Mucosa of descending colon (tissue), 3 donors: ENCODE measurements at regions not wholly inside any gene's neighbourhood (a gene's known extent, or its start where the extent isn't known, plus 50 kb on each side); places are given as distances from the start of the nearest gene placed in this dataset.

Experiments used
- ATAC-seq: fragments of 200-7000 bp; cut with Tn5 transposase; one replicate; pipeline ENCODE4 v1.9.1; 2020; ENCODE audit warnings: mild to moderate bottlenecking, moderate library complexity
- DNase-seq, 3 donors: peaks; one replicate each; pipeline ENCODE4 v3.0.0-alpha.2; 2020
- H3K36me3 ChIP-seq: fragments of 200-600 bp; one replicate; pipeline ENCODE4 v1.8.0; 2021; ENCODE audit warnings: low read depth, mild to moderate bottlenecking
- H3K4me1 ChIP-seq: fragments of 200-600 bp; one replicate; pipeline ENCODE4 v1.8.0; 2021; ENCODE audit warnings: low read depth, mild to moderate bottlenecking
- H3K4me3 ChIP-seq: fragments of 200-600 bp; one replicate; pipeline ENCODE4 v1.8.0; 2021; ENCODE audit warnings: mild to moderate bottlenecking
- H3K9me3 ChIP-seq: fragments of 200-600 bp; one replicate; pipeline ENCODE4 v1.8.0; 2021; ENCODE audit warnings: mild to moderate bottlenecking
- intact Hi-C, 2 donors: fragments of 100-400 bp; cut with DNase I in 1 of 2; cut with micrococcal nuclease in 1 of 2; formaldehyde crosslinking; loops; one replicate each; pipeline versions ENCODE4 v1.11.0 to v1.11.1; 2022; cut with DNase I, micrococcal nuclease
- TF ChIP-seq, protein P1 (sequence below): fragments of 200-600 bp; IDR thresholded peaks from one replicate; pipeline ENCODE4 v1.8.0; 2022; ENCODE audit warnings: antibody characterized with exemption, mild to moderate bottlenecking
- donor health status: DM: no; HTN: no; CAD: no; lungs with moderate emphysema.
- donor health status: DM: no; HTN: no; CAD: no.
- donor health status: DM: no; HTN: yes; CAD: no.

- H3K36me3 ChIP-seq, result no peaks in the 10 kb centered on the region
- DNase-seq, result no peak
- intact Hi-C loops, result no loop called here
- TF ChIP-seq, protein P1, sequence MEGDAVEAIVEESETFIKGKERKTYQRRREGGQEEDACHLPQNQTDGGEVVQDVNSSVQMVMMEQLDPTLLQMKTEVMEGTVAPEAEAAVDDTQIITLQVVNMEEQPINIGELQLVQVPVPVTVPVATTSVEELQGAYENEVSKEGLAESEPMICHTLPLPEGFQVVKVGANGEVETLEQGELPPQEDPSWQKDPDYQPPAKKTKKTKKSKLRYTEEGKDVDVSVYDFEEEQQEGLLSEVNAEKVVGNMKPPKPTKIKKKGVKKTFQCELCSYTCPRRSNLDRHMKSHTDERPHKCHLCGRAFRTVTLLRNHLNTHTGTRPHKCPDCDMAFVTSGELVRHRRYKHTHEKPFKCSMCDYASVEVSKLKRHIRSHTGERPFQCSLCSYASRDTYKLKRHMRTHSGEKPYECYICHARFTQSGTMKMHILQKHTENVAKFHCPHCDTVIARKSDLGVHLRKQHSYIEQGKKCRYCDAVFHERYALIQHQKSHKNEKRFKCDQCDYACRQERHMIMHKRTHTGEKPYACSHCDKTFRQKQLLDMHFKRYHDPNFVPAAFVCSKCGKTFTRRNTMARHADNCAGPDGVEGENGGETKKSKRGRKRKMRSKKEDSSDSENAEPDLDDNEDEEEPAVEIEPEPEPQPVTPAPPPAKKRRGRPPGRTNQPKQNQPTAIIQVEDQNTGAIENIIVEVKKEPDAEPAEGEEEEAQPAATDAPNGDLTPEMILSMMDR, result no peak
- no peaks in the 10 kb centered on the region for H3K9me3 ChIP-seq
- peaks cover 8% of the 10 kb centered on the region for H3K4me1 ChIP-seq
- no peak for ATAC-seq
- H3K4me3 ChIP-seq, result no peak overlapping the region
Measured at GRCh38 chr11:16618431-16618830, 120.0 kb upstream of the C11orf58 start.

DNA sequence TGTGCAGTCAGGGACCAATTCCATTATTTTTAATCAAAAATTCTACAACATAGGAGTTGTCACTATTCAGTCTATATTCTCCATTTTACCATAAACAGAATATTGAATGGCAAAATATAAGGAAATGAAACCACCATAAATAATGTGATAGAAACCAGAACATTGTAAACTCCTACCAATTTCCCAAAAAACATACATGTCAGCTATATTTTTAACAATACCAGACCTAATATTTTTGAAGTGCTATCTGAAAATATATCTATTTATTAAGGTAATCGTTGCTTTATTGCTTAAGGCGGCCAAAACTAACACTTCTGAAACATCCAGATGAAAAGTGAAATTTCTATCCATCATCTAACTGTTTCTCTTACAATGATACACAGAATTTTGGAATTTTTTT, 123.0 kb upstream of the C11orf58 start:
- TF ChIP-seq, protein P1, result no peak
- intact Hi-C loops, result no loop called here
- Histone ChIP-seq H3K9me3 (no peaks in the 10 kb centered on the region), H3K4me3 (no peak overlapping the region), H3K4me1 (peaks cover 18% of the 10 kb centered on the region), H3K36me3 (no peaks in the 10 kb centered on the region)
- ATAC-seq (no peak), DNase-seq (no peak)

DNA sequence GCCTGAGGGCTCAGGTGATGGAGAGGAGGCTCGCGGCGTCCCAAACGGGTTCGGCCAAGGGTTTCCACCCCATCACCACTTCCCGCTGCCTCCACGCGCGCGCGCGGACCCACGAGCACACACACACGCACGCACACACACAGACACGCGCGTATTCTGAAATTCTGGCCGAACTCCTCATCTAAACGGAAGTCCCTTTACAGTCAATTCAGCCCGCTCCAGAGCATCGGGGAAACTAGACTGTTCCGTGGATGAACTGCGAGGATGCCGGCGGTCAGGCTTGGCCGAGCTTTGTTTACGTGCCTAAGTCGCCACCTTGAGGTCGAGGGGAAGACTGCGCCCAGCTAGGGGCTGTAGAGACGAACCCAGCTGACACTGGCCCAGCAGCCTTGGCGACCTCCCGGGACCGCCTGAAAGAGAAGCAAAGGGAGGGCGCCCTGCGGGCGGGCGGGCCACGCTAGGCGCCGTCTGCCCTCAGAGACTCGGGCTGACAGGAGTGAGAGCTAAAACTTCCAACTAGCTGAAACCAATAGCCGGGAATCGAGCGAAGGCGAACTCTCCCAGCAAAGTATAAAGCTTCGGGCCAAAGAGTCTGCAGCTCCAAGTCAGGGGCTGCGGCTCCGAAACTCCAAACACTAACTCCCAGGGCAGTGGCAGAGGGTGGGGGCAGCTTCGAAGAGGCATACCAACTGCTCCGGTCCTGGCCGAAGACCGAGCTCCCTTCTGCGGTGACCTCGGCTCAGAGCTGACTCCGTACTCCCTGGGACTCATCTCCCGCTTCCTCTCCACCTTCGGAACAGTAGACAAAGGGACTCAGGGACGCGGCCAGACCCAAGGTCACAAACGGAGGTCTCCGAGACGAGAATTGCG, 124.7 kb upstream of the C11orf58 start:
- peak; percentile 98 for ATAC-seq
- H3K4me3 ChIP-seq, result no peak overlapping the region
- DNase-seq, result peak; percentile 78 to 91 (median 90)
- intact Hi-C loops, result no loop called here
- peaks cover 18% of the 10 kb centered on the region for H3K4me1 ChIP-seq
- no peaks in the 10 kb centered on the region for H3K9me3 ChIP-seq
- H3K36me3 ChIP-seq, result no peaks in the 10 kb centered on the region
- TF ChIP-seq, protein P1, result peak; percentile 85

GRCh38 chr11:16613262-16613511, 125.3 kb upstream of the C11orf58 start:
- no peaks in the 10 kb centered on the region for H3K9me3 ChIP-seq
- peak; percentile 11 for ATAC-seq
- TF ChIP-seq, protein P1, result no peak
- intact Hi-C loops, result no loop called here
- peaks cover 18% of the 10 kb centered on the region for H3K4me1 ChIP-seq
- no peak for DNase-seq
- H3K36me3 ChIP-seq, result no peaks in the 10 kb centered on the region
- H3K4me3 ChIP-seq, result no peak overlapping the region

- Histone ChIP-seq H3K9me3 (no peaks in the 10 kb centered on the region), H3K4me1 (peaks cover 20% of the 10 kb centered on the region), H3K4me3 (no peak overlapping the region), H3K36me3 (no peaks in the 10 kb centered on the region)
- intact Hi-C loops, result no loop called here
- ATAC-seq (peak; percentile 27), DNase-seq (peak in 1 of 3 donors; percentile 15)
- TF ChIP-seq, protein P1, result no peak
Measured at GRCh38 chr11:16612566-16613261, 125.7 kb upstream of the C11orf58 start.
